SK-N-MC (cell line): ENCODE measurements at regions not wholly inside any gene's neighbourhood (a gene's known extent, or its start where the extent isn't known, plus 50 kb on each side); places are given as distances from the start of the nearest gene placed in this dataset.
"Not testable (repeated sequence)": the region's sequence is repeated elsewhere in the genome, so short reads cannot be mapped to it uniquely, and the experiment has no call there.

Source experiments
- EZH2 ChIP-seq: fragments of 200-600 bp; sonication (generic); IDR thresholded peaks from one replicate; pipeline ENCODE4 v1.6.1; 2017; ENCODE audit warnings: antibody characterized with exemption
- FOXP2 ChIP-seq: optimal IDR thresholded peaks from 2 replicates; pipeline ENCODE3; 2011; ENCODE audit warnings: mild to moderate bottlenecking, moderate library complexity; ENCODE audit not compliant: insufficient read depth; ENCODE audit errors: extremely low read length, control extremely low read depth
- POLR2AphosphoS5 ChIP-seq: IDR thresholded peaks from 2 replicates; pipeline ENCODE4 v1.6.1; 2012; ENCODE audit warnings: mild to moderate bottlenecking, low read depth, low read length, borderline replicate concordance

DNA sequence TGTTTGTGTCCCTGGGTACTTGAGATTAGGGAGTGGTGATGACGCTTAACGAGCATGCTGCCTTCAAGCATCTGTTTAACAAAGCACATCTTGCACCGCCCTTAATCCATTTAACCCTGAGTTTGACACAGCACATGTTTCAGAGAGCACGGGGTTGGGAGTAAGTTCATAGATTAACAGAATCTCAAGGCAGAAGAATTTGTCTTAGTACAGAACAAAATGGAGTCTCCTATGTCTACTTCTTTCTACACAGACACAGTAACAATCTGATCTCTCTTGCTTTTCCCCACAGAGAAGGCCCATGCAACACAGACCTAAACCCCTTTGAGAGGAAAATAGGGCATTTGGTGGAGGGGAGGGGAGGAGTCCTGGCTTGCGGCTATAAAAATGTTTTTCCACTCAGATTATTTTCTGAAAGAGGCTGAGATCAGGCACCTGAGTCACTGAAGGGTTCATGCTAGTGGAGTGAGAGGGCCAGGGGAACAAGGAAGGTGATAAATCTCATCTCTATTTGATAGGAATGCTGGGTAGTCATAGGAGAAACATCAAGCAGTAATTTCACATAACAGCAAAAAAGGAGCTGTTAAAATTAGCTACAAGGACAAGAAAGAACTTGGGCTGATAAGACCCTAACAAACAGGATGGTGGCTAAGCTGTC is 136.9 kb downstream of the OR2B2 start:
- not testable (repeated sequence) for TF ChIP-seq EZH2, POLR2AphosphoS5, FOXP2
